Ectodermal cell (in vitro differentiated cells): ENCODE measurements at regions not wholly inside any gene's neighbourhood (a gene's known extent, or its start where the extent isn't known, plus 50 kb on each side); places are given as distances from the start of the nearest gene placed in this dataset.

Experiments
- H3K27ac ChIP-seq: 2 replicates; pipeline ENCODE4 v1.7.0; 2013; ENCODE audit warnings: mild to moderate bottlenecking, low read depth, low read length; ENCODE audit not compliant: insufficient read depth, poor library complexity, severe bottlenecking
- H3K27me3 ChIP-seq: 2 replicates; pipeline ENCODE4 v1.7.0; 2013; ENCODE audit warnings: mild to moderate bottlenecking, low read length; ENCODE audit not compliant: insufficient read depth, control insufficient read depth, poor library complexity, severe bottlenecking
- H3K36me3 ChIP-seq: one replicate; pipeline ENCODE4 v1.7.0; 2013; ENCODE audit warnings: low read length; ENCODE audit not compliant: control insufficient read depth, insufficient read depth
- H3K4me1 ChIP-seq: one replicate; pipeline ENCODE4 v1.7.0; 2013; ENCODE audit warnings: low read length; ENCODE audit not compliant: control insufficient read depth, insufficient read depth
- H3K4me3 ChIP-seq: 2 replicates; pipeline ENCODE4 v1.7.0; 2013; ENCODE audit warnings: low read depth, low read length, control low read depth; ENCODE audit not compliant: insufficient read depth
- H3K9me3 ChIP-seq: 2 replicates; pipeline ENCODE4 v1.7.0; 2013; ENCODE audit warnings: mild to moderate bottlenecking, low read length, moderate library complexity; ENCODE audit not compliant: control insufficient read depth
- WGBS, 2 experiments: methylation state at CpG; one replicate each; pipeline ENCODE4 v1.1.7; 2013; ENCODE audit warnings: missing lambda C conversion rate in 2 of 2; 5-methylcytosine and 5-hydroxymethylcytosine counted together

DNA sequence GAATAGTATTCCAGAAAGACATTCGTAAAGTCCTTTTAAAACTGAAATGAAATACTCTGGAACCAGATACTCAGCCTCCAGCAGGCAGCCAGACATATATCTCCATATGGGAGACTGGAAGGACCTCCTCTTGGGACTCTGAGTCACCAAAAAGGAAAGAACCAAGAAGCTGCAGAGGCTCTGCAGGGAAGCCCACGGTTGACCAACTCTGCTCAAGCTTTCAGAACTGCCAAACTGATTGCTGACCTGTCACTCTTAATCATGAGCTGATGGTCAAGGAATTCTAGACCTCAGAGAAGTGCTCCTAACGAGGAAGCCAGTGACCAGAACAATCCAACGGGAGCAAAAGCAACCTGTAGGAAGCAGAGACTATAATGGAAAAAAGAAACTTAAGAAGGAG is 434.7 kb downstream of the EIPR1 start:
- Histone ChIP-seq H3K27ac (no peak overlapping the region), H3K36me3 (no peaks in the 10 kb centered on the region), H3K27me3 (no peaks in the 10 kb centered on the region), H3K4me1 (no peaks in the 10 kb centered on the region), H3K9me3 (no peaks in the 10 kb centered on the region), H3K4me3 (no peak overlapping the region)
- WGBS, 2 experiments = 88 to 91% methylated on average over 4 of the region's 4 CpGs

GRCh38 chr2:2942225-2942624 is 435.4 kb downstream of the EIPR1 start:
- no peaks in the 10 kb centered on the region for H3K9me3 ChIP-seq
- H3K36me3 ChIP-seq = no peaks in the 10 kb centered on the region
- WGBS, 2 experiments = 73 to 76% methylated on average over 5 of the region's 5 CpGs
- H3K4me1 ChIP-seq = no peaks in the 10 kb centered on the region
- no peak overlapping the region for H3K4me3 ChIP-seq
- H3K27me3 ChIP-seq = no peaks in the 10 kb centered on the region
- H3K27ac ChIP-seq = no peak overlapping the region

GRCh38 chr2:2941205-2941604 is 436.4 kb downstream of the EIPR1 start:
- Histone ChIP-seq H3K4me3 (no peak overlapping the region), H3K9me3 (no peaks in the 10 kb centered on the region), H3K4me1 (no peaks in the 10 kb centered on the region), H3K36me3 (no peaks in the 10 kb centered on the region), H3K27me3 (no peaks in the 10 kb centered on the region), H3K27ac (no peak overlapping the region)
- 86 to 87% methylated on average over 15 of the region's 15 CpGs for WGBS, 2 experiments

DNA sequence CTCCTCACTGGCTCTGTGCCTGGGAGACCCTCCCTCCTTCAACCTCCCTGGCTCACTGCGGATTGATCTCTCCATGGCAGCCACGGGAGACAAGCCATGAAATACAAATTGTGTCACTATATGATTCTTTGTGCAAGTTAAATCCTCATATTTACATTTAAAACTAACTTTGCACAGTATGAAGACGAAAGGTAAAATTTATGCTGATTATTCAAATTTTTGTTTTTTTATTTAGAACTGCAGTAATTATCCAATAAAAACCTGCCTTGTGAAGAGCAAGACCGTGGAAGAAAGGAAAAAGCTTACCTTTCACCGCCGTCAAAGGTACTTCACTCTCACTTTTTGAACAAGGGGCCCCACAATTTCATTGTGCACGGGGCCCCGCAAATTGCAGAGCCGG is 436.9 kb downstream of the EIPR1 start:
- WGBS, 2 experiments = 88 to 93% methylated on average over 7 to 9 of the region's 9 CpGs
- Histone ChIP-seq H3K36me3 (no peaks in the 10 kb centered on the region), H3K9me3 (no peaks in the 10 kb centered on the region), H3K27me3 (no peaks in the 10 kb centered on the region), H3K27ac (no peak overlapping the region), H3K4me3 (no peak overlapping the region), H3K4me1 (no peaks in the 10 kb centered on the region)

DNA sequence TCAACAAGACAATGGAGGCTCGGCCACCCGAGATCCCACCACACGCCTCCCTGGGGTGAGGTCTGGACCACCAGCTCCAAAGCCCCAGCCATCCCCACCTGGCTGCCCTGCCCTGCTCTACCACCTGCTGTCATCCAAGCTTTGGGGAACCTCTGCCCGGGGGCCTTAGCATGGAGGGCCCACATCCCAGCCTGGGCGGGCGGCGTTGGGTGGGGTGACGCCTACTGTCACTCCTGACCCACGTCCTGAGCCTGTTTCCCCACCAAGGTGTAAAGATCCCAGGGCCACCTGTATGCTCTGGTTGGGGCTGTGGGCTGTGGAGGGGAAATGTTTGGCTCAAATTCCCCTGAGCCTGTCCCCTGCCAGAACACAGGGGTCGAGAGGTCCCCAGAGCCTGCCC is 437.6 kb downstream of the EIPR1 start:
- H3K4me1 ChIP-seq = no peaks in the 10 kb centered on the region
- no peaks in the 10 kb centered on the region for H3K27me3 ChIP-seq
- no peak overlapping the region for H3K4me3 ChIP-seq
- 89% methylated on average over 10 of the region's 10 CpGs for WGBS, 2 experiments
- H3K27ac ChIP-seq = no peak overlapping the region
- H3K36me3 ChIP-seq = no peaks in the 10 kb centered on the region
- no peaks in the 10 kb centered on the region for H3K9me3 ChIP-seq

DNA sequence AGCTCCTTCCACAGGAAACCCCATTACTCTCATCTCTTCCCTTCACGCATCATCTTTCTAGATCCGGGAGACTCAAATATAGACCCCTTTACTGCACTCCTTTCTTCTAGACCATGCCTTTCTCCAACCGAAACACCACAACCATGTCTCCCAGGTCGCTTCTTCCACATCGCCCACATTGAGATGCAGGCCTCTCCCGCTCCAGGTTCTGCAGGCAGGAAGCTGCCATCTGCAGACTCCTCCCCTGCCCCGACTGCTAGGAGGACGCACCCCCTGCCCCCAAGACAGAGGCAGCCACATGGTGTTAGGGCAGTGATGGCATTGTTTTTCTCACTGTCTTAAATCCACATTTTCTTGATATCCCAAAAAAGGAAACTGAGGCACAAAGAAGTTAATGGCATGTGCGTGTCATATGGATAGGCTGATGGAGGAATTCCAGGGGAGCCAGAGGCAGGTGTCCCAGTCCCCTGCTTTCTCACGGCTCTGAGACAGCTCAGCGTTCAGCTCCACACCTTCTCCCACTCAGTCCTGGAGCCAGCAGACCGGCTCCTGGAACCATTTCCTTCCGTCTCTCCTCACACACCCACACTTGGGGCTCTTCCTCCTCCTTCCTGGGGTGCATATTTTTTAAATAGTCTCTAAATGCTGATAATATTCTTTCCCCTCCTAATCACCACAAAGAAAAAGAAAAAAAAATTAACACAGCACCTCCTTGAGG is 438.4 kb downstream of the EIPR1 start:
- Histone ChIP-seq H3K27me3 (no peaks in the 10 kb centered on the region), H3K4me3 (no peak overlapping the region), H3K36me3 (no peaks in the 10 kb centered on the region), H3K4me1 (peaks cover 3% of the 10 kb centered on the region), H3K27ac (no peak overlapping the region), H3K9me3 (no peaks in the 10 kb centered on the region)
- 94 to 97% methylated on average over 11 to 12 of the region's 13 CpGs for WGBS, 2 experiments

DNA sequence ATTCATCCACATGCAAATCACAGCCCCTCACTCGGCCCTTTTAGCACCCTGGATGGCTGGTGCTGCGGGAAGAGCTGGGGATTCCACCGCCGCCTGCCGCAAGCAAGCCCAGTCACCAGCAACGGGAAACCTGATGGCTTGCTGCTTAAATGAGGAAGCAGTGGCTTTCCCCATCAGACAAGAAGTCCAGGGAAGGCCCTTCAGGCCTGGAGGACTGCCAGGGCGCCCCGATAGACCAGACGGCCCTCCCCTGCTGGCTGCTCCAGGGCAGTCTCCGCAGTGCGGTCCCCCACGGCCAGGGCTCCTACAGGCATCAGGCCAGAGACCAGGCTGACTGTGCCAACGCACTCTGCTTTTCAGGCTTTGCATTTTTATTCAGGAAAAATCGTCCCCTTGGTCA is 439.1 kb downstream of the EIPR1 start:
- H3K27ac ChIP-seq = no peak overlapping the region
- whole genome bisulfite sequencing, 2 experiments = 91 to 93% methylated on average over 14 of the region's 14 CpGs
- H3K9me3 ChIP-seq = no peaks in the 10 kb centered on the region
- H3K36me3 ChIP-seq = no peaks in the 10 kb centered on the region
- H3K27me3 ChIP-seq = no peaks in the 10 kb centered on the region
- peaks cover 8% of the 10 kb centered on the region for H3K4me1 ChIP-seq
- no peak overlapping the region for H3K4me3 ChIP-seq

- H3K36me3 ChIP-seq = no peaks in the 10 kb centered on the region
- 87 to 89% methylated on average over 26 of the region's 26 CpGs for WGBS, 2 experiments
These were observed 442.0 kb downstream of the EIPR1 start for GRCh38 chr2:2935445-2936149.

GRCh38 chr2:2933426-2933825 is 444.2 kb downstream of the EIPR1 start:
- no peaks in the 10 kb centered on the region for H3K27me3 ChIP-seq
- no peak overlapping the region for H3K27ac ChIP-seq
- no peaks in the 10 kb centered on the region for H3K9me3 ChIP-seq
- H3K36me3 ChIP-seq = no peaks in the 10 kb centered on the region
- 61 to 65% methylated on average over 15 of the region's 15 CpGs for WGBS, 2 experiments
- peaks cover 17% of the 10 kb centered on the region for H3K4me1 ChIP-seq
- no peak overlapping the region for H3K4me3 ChIP-seq

More at GRCh38 chr2:2935445-2936149, 442.0 kb downstream of the EIPR1 start:
- Histone ChIP-seq H3K27me3 (no peaks in the 10 kb centered on the region), H3K27ac (no peak overlapping the region), H3K4me3 (no peak overlapping the region), H3K4me1 (peaks cover 17% of the 10 kb centered on the region), H3K9me3 (no peaks in the 10 kb centered on the region)

DNA sequence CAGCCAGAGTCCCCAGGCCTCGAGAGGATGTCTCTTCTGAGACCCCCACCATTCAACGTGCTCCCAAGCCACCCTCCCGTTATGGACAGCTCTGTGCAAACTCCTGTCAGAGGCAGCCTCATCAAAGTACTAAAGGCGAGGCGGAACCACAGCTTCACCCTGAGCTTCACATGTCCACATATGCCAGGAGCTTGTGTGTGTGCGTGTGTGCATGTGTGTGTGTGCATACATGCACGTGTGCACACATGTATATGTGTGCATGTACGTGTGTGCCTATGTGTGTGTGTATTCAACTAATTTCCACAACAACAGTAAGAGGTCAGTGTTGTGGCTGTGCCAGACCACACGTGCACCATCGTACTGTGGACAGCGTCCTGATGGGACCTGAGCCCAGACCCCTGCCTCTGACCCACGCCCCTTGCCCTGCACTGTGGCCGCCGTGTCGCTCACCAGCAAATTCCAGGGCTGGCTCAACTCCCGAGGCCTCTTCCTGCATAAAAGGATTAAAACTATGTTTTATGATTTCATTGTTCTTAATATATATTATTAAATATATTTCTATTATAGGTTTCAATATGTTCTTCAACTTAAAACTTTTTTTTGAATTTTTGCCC is 444.8 kb downstream of the EIPR1 start:
- H3K9me3 ChIP-seq = no peaks in the 10 kb centered on the region
- 89 to 94% methylated on average over 14 to 15 of the region's 16 CpGs for WGBS, 2 experiments
- H3K4me3 ChIP-seq = no peak overlapping the region
- H3K4me1 ChIP-seq = peaks cover 17% of the 10 kb centered on the region
- H3K27me3 ChIP-seq = no peaks in the 10 kb centered on the region
- H3K27ac ChIP-seq = no peak overlapping the region
- H3K36me3 ChIP-seq = no peaks in the 10 kb centered on the region
